Sigmoid colon (tissue), 4 donors: ENCODE measurements at regions not wholly inside any gene's neighbourhood (a gene's known extent, or its start where the extent isn't known, plus 50 kb on each side); places are given as distances from the start of the nearest gene placed in this dataset.

ENCODE experiments used
- POLR2A ChIP-seq, 2 donors: fragments of 450-650 bp; IDR thresholded peaks; one replicate each; pipeline ENCODE4 v1.6.1; 2016; ENCODE audit warnings: antibody characterized with exemption in 2 of 2, mild to moderate bottlenecking in 2 of 2, moderate library complexity in 2 of 2
- POLR2AphosphoS5 ChIP-seq, 4 donors: sonication (generic); formaldehyde crosslinking; IDR thresholded peaks; one replicate each; pipeline ENCODE4 v1.6.1; 2017; ENCODE audit warnings: antibody characterized with exemption in 4 of 4
- TF ChIP-seq, protein P1 (sequence below), 4 experiments: fragments of 450-650 bp in 3 of 4; fragments of 200-600 bp in 1 of 4; IDR thresholded peaks; one replicate each; pipeline ENCODE4 v1.5.1; 2016 to 2019; ENCODE audit warnings: antibody characterized with exemption in 4 of 4, mild to moderate bottlenecking in 3 of 4, moderate library complexity in 2 of 4

DNA sequence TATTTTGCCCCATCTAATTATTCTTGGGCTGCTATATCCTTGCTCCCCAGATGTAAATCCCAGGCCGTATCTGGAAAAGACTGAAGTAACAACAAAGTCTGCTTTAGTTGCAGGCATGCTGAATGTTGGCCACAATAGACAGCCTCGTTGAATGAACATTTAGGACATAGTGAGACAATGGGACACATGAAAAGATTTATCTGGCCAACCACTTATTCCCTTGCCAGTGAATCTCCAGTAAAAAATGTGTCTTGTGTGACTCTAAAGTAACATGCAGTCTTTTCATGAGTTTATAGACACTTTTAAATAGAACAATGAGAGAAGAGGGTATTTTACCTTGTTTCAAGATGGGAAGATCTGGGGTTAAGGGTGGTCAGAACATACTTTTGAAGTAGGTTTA lies 60.2 kb upstream of the STXBP6 start:
- TF ChIP-seq, protein P1, sequence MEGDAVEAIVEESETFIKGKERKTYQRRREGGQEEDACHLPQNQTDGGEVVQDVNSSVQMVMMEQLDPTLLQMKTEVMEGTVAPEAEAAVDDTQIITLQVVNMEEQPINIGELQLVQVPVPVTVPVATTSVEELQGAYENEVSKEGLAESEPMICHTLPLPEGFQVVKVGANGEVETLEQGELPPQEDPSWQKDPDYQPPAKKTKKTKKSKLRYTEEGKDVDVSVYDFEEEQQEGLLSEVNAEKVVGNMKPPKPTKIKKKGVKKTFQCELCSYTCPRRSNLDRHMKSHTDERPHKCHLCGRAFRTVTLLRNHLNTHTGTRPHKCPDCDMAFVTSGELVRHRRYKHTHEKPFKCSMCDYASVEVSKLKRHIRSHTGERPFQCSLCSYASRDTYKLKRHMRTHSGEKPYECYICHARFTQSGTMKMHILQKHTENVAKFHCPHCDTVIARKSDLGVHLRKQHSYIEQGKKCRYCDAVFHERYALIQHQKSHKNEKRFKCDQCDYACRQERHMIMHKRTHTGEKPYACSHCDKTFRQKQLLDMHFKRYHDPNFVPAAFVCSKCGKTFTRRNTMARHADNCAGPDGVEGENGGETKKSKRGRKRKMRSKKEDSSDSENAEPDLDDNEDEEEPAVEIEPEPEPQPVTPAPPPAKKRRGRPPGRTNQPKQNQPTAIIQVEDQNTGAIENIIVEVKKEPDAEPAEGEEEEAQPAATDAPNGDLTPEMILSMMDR (IDR thresholded peaks at IDR 0.05), result no peak
- TF ChIP-seq POLR2A (IDR thresholded peaks at IDR 0.05) (no peak), POLR2AphosphoS5 (IDR thresholded peaks at IDR 0.05) (no peak)
